Osteocyte (in vitro differentiated cells): ENCODE measurements at regions not wholly inside any gene's neighbourhood (a gene's known extent, or its start where the extent isn't known, plus 50 kb on each side); places are given as distances from the start of the nearest gene placed in this dataset.
"Not testable (repeated sequence)": the region's sequence is repeated elsewhere in the genome, so short reads cannot be mapped to it uniquely, and the experiment has no call there.

Experiments
- DNase-seq: peaks from one replicate; pipeline ENCODE4 v3.0.0; 2021; ENCODE audit warnings: mixed read lengths; ENCODE audit not compliant: unreplicated experiment; ENCODE audit errors: extremely low spot score
- H3K27ac Mint-ChIP-seq: one replicate; pipeline ENCODE4 v1.8.0; 2021; ENCODE audit warnings: mild to moderate bottlenecking, mixed read lengths; ENCODE audit not compliant: unreplicated experiment
- H3K27me3 Mint-ChIP-seq: one replicate; pipeline ENCODE4 v1.8.0; 2021; ENCODE audit warnings: mixed read lengths; ENCODE audit not compliant: unreplicated experiment
- H3K36me3 Mint-ChIP-seq: one replicate; pipeline ENCODE4 v1.8.0; 2021; ENCODE audit warnings: mixed read lengths; ENCODE audit not compliant: unreplicated experiment
- H3K4me1 Mint-ChIP-seq: one replicate; pipeline ENCODE4 v1.8.0; 2021; ENCODE audit warnings: mixed read lengths; ENCODE audit not compliant: unreplicated experiment
- H3K4me3 Mint-ChIP-seq: one replicate; pipeline ENCODE4 v1.8.0; 2021; ENCODE audit warnings: mild to moderate bottlenecking, moderate library complexity, mixed read lengths; ENCODE audit not compliant: unreplicated experiment
- H3K9me3 Mint-ChIP-seq: one replicate; pipeline ENCODE4 v1.8.0; 2021; ENCODE audit warnings: mixed read lengths; ENCODE audit not compliant: unreplicated experiment
- TF ChIP-seq, protein P1 (sequence below): fragments of 200-600 bp; sonication (generic); IDR thresholded peaks from 2 replicates; pipeline ENCODE4 v1.5.0; 2021; ENCODE audit warnings: antibody characterized with exemption, mild to moderate bottlenecking, moderate library complexity

DNA sequence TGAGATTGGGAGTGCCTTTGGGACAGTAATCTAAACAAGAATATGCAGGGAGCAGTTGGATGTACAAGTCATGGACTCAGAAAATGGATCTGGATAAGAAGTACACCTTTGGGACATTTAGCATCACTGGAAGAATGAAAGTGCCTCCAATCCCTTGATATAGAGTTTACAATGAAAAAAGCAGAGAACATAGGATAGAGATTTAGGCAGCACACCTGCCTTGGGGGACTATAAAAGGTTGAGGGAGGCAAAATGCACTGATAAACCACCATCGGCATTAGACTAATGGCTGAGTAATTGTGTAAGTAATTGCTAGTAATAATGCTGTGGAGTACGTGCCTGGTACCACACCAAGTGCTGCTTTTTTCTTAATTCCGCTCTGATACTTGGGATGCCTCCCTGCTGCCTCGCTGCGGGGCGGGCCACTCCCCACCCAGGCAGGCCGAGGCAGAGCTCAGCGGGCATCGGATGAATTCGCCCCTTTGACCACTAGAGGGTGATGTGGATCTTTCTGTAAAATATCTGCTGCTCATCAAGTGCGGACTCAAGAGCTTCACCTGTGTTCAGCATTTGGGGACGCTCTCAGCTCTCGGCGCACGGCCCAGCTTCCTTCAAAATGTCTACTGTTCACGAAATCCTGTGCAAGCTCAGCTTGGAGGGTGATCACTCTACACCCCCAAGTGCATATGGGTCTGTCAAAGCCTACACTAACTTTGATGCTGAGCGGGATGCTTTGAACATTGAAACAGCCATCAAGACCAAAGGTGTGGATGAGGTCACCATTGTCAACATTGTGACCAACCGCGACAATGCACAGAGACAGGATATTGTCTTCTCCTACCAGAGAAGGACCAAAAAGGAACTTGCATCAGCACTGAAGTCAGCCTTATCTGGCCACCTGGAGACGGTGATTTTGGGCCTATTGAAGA, 99.9 kb downstream of the ANKRD18B start:
- Mint-ChIP-seq H3K27me3 (peaks cover 31% of the 10 kb centered on the region), H3K4me3 (no peak overlapping the region), H3K4me1 (peaks cover 29% of the 10 kb centered on the region), H3K27ac (no peak overlapping the region), H3K36me3 (no peaks in the 10 kb centered on the region), H3K9me3 (no peaks in the 10 kb centered on the region)
- TF ChIP-seq, protein P1, sequence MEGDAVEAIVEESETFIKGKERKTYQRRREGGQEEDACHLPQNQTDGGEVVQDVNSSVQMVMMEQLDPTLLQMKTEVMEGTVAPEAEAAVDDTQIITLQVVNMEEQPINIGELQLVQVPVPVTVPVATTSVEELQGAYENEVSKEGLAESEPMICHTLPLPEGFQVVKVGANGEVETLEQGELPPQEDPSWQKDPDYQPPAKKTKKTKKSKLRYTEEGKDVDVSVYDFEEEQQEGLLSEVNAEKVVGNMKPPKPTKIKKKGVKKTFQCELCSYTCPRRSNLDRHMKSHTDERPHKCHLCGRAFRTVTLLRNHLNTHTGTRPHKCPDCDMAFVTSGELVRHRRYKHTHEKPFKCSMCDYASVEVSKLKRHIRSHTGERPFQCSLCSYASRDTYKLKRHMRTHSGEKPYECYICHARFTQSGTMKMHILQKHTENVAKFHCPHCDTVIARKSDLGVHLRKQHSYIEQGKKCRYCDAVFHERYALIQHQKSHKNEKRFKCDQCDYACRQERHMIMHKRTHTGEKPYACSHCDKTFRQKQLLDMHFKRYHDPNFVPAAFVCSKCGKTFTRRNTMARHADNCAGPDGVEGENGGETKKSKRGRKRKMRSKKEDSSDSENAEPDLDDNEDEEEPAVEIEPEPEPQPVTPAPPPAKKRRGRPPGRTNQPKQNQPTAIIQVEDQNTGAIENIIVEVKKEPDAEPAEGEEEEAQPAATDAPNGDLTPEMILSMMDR = peak; percentile 91
- DNase-seq = no peak

- H3K27me3 Mint-ChIP-seq = peaks cover 70% of the 10 kb centered on the region
- not testable (repeated sequence) for H3K36me3 Mint-ChIP-seq, H3K4me1 Mint-ChIP-seq, H3K9me3 Mint-ChIP-seq, DNase-seq, H3K27ac Mint-ChIP-seq, H3K4me3 Mint-ChIP-seq
These were observed 104.3 kb downstream of the ANKRD18B start for GRCh38 chr9:33628318-33628717.

DNA sequence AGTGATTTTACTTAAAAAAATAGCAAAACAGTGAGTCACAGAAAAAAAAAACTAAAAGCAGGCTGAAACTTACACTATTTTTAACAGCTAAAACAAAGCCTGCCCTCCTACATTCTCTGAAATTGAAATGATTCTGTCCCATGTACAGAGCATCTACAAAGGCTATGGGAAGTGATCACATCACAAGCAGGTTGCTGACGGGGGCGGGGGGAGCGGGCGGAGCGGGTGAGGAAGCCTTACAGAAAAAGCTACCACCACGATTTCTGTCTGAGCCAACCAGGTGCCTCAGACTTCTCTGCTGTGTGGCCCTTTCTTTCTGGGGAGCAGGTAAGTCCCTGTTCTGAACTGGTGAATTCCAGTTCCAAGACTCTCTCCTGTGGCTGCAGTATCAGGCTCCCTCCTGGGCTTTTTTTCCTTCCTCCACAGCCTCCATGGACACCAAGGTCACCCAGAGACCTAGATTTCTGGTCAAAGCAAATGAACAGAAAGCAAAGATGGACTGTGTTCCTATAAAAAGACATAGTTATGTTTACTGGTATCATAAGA, 104.9 kb downstream of the ANKRD18B start:
- DNase-seq = no peak
- TF ChIP-seq, protein P1 = no peak
- H3K27ac Mint-ChIP-seq = no peak overlapping the region
- H3K4me3 Mint-ChIP-seq = no peak overlapping the region
- peaks cover 76% of the 10 kb centered on the region for H3K27me3 Mint-ChIP-seq
- no peaks in the 10 kb centered on the region for H3K36me3 Mint-ChIP-seq
- H3K4me1 Mint-ChIP-seq = peaks cover under 1% of the 10 kb centered on the region
- no peaks in the 10 kb centered on the region for H3K9me3 Mint-ChIP-seq

DNA sequence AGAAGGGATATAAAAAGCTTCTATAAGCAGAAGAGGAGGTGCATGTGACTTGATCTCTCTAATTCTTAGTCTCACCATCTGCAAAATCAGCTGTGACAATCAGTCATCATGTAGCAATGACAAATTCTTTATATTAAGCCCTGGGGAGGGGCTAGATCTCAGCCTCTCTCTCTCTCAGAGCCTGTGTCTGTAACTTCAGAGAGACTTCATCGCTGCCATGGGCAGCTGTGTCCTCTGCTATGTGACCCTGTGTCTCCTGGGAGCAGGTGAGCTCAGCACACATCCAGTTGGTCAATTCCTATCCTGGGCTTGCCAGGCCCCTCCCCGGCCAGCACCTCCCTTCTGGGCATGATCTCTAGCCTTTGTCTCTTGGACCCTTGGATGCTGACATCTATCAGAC, 109.6 kb downstream of the ANKRD18B start:
- DNase-seq = no peak
- TF ChIP-seq, protein P1 = no peak
- H3K27me3 Mint-ChIP-seq = peaks cover 87% of the 10 kb centered on the region
- no peaks in the 10 kb centered on the region for H3K4me1 Mint-ChIP-seq
- no peaks in the 10 kb centered on the region for H3K36me3 Mint-ChIP-seq
- H3K4me3 Mint-ChIP-seq = no peak overlapping the region
- H3K9me3 Mint-ChIP-seq = no peaks in the 10 kb centered on the region
- H3K27ac Mint-ChIP-seq = no peak overlapping the region

- Mint-ChIP-seq H3K27me3 (peaks cover 90% of the 10 kb centered on the region), H3K4me1 (no peaks in the 10 kb centered on the region), H3K36me3 (no peaks in the 10 kb centered on the region), H3K9me3 (no peaks in the 10 kb centered on the region), H3K4me3 (no peak overlapping the region), H3K27ac (no peak overlapping the region)
- DNase-seq = no peak
- TF ChIP-seq, protein P1 = no peak
These were observed 113.8 kb downstream of the ANKRD18B start for GRCh38 chr9:33637881-33638280.
